ENCODE measurements at regions not wholly inside any gene's neighbourhood (a gene's known extent, or its start where the extent isn't known, plus 50 kb on each side); places are given as distances from the start of the nearest gene placed in this dataset.

DNA sequence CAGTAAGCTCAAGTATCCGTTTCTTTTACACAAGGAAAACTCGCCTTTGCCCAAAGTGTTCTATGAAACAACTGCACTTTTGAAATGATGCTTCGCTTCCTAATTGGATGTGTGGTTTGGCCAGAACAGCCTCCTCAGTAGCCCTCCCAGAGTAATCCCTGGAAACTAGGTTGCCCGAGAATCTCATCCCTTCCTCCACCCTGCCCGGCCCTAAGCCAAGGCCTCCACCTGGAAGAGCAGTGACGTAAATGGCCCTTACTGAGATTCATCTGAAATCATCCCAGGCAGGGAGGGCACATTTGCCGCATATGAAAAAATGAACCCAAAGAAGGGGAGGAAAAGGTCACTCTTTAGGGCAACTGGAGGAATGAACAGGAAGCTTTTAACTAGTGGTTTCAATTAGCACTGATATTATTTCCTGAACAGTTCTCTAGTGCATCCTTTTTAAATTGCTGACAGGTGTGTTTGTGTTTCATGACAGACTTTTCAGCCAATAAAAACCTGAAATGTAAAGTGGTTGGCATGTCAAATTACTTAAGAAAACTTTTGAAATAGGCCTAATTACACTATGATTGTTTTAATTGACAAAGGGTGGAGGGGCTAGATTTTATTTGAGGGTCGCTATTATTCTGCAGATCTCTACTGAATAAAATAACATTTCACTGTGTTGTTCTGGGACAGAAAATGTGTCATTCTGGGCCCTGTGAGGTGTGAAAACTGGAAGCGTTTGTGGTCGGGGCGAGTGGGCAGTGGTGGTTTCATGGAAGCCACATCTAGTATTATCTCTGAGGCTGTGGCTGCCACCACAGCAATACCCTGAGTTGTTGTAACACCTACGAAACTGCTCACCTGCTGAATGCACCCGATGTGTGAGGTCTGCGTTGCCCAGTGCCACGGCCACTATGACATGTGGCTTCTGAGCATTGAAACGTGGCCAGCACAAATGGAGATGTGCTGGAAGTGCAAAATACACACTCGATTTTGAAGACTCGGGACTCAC, 112.1 kb downstream of the ZIC5 start:
- no peak for DNase-seq

GRCh38 chr13:99857738-99858137, 113.8 kb downstream of the ZIC5 start:
- DNase-seq = no peak

GRCh38 chr13:99855526-99856420, 115.8 kb downstream of the ZIC5 start:
- DNase-seq = no peak

- DNase-seq = no peak
These were observed 117.2 kb downstream of the ZIC5 start for GRCh38 chr13:99854366-99854765.

DNA sequence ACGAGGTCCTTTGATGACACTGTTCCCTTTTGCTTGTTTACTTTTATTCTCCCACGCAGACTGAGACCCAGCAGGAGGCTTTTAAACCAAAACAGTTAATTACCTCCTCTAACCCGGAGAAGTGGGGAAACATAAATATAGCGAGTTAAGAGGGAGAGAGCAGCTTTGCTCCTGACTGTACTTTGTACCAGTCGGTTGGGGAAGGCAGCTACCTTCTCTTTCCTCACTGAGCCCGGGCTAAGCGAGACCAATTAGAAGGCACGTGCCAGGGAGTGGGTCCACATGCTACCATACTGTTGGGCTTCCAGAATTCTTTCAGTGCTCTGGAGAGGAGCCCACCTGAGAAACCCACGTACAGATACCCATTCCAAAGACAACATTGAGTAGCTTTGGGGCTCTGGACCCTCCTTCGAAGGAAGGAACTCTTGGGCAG, 124.2 kb downstream of the ZIC5 start:
- DNase-seq = no peak

DNA sequence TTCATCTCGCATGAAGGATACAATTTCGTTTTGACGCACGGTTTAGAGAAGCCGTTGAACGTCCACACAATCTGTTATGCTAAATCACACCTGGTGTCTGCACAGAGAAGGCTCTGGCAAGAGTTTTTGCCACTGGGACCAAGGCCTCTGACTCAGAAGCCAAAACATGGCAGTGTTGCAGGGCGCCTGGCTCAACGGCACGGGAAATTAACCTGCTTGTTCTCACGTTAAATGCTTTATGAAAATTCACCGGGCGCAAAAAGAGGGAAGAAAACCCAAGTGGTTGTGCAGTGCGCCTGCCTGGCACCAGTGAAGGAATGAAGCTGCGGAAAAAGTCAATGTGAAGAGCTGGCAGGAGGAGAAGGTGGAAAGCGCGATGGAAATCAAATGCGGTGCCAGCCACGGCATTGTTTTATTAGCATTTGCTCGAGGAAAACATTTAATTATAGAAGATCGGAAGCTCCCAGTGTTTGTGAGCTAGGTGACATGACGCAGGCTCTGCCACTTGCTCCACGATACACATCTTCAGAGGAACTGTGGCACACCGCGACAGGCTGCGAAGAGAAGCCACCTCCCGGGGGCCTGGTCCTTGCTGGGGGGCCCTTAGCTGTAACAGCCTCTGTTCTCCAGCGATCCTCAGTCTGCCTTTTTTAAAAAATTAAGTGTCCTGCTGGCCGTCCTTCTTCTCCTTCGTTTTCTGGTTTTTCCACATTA, 126.2 kb downstream of the ZIC5 start:
- no peak for DNase-seq

DNA sequence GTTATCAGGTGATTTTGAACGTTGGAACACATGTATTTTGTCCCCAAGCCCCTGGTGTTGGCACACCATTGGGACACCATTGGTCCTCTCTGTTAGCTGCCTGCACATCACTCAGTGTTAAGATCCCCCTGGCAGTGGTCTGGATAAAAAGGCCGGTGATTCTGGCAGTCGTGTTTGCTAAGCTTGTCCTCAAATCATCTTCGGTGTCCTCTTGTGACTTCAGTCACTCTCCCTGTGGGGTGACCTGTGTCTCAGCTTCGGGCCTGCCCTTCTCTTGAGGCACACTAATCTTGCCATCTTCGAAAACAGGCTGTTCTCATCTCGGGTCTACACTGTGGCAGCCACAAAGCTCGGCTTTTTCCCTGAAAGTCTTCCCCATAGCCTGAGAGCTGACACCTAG, 127.1 kb downstream of the ZIC5 start:
- DNase-seq = no peak

- DNase-seq = no peak
These were observed 127.7 kb downstream of the ZIC5 start for GRCh38 chr13:99843872-99844271.

DNA sequence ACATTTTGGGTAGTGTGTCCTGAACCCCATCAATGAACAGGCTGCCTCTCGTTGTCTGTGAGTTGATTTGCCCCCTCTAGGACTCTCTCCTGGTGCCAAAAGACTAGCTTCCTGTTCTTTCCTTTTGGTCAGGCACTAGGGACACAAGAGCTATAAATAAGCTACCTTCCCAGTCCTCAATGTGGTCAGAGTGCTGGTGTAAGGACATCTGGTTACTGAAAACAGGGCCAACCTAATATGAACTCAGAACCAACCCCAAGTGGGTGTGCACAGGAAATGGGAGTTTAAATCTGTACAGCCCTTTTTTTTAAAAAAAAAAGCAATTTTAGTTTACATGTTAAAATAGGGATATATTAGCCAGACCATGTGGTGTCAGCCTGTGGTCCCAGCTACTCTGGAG, 129.2 kb downstream of the ZIC5 start:
- DNase-seq = no peak

DNA sequence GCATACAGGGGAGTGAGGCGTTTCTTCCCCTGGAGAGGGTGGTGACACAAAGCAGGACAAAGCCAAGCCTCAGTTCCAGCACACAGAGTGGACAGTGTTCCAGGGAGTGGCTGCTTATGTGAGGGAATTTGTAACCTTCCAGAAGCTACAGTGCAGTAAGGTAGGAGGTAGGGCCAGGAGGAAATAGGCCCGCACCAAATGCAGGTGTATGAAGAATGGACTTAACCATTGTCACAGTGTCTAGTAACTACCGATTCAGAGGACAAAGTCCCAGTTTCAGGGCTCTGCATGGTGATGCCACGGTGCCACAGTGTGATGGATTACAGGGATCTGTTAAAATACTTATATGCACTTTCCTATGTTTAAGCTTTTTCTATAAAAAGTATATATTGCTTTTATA, 135.3 kb downstream of the ZIC5 start:
- no peak for DNase-seq

DNA sequence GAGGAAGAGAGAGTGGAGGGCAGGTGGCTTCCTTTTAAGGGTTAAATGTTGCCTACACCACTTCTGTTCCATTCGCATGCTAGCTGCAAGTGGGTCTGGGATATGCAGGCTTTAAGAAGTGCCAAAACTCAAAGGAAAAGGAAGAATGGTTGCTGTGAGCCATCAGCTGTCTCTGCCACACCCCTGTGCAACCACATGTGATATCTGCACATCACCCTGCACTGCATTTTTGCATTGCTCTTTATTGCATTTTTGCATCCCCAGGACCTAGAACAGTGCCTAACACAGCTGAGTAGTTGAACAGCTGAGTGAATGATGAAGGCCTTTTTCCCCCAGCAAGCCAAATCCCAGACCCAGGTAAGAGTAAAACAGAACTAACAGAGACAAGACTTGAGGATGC, 136.1 kb downstream of the ZIC5 start:
- no peak for DNase-seq

- DNase-seq = no peak
These were observed 137.3 kb downstream of the ZIC5 start for GRCh38 chr13:99834246-99834645.

DNA sequence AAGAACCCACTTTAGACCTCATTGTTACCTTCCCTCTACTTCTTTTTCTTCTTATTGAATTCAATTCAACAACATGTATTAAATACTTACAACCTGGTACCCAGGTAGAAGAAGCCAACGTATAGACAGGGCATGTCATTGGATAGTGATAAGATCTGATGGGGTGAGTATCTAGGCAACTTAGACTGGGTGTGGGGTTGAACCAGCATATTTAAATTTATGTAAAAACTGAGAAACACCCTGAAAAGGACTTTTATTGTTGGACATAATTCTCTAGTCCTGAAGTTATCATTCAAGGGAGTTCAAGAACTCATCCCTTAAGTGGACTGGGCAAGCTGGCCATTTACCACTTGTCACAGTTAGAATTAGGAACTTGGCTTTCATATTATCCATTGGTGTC, 139.2 kb downstream of the ZIC5 start:
- no peak for DNase-seq

GRCh38 chr13:99830931-99831330, 140.6 kb downstream of the ZIC5 start:
- DNase-seq = no peak

GRCh38 chr13:99829593-99830239, 141.9 kb downstream of the ZIC5 start:
- DNase-seq = no peak

DNA sequence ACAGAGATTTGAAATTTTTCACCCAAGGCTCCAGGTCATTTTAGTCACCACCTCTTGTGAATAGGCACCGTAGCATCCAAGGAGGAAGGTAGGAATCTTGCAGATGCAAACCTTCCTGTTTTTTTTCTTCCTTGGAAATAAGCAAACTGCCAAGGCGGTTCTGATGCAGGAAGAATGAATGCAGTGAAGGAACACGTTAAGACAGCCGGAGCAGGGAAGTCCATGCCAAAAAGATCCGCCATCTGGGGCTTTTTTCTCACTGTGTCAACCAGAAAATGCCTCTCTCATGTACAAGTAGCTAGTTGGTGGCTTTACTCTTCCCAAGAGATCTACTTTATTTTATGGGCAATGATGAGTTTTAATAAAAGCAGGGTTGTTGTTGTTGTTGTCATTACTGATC, 142.4 kb downstream of the ZIC5 start:
- no peak for DNase-seq

DNA sequence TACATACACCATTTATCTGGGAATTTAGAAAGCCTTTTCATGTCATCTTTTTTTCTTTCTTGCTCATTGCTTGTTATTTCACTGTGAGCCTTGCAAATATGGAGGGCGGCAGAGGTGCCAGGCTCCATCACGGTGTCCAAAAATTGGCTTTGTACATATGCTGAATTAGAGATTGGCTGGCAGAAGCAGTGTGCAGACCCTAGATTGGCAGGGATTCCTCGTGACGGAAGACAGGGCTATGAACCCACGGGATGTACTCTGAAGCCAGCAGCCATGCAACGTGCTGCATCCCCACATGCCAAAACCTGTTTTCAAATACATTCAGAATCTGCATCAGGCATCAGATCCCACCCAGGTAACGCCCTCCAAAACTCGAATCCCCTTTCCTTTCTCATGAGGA, 142.8 kb downstream of the ZIC5 start:
- no peak for DNase-seq

GRCh38 chr13:99828123-99828522, 143.4 kb downstream of the ZIC5 start:
- no peak for DNase-seq

DNA sequence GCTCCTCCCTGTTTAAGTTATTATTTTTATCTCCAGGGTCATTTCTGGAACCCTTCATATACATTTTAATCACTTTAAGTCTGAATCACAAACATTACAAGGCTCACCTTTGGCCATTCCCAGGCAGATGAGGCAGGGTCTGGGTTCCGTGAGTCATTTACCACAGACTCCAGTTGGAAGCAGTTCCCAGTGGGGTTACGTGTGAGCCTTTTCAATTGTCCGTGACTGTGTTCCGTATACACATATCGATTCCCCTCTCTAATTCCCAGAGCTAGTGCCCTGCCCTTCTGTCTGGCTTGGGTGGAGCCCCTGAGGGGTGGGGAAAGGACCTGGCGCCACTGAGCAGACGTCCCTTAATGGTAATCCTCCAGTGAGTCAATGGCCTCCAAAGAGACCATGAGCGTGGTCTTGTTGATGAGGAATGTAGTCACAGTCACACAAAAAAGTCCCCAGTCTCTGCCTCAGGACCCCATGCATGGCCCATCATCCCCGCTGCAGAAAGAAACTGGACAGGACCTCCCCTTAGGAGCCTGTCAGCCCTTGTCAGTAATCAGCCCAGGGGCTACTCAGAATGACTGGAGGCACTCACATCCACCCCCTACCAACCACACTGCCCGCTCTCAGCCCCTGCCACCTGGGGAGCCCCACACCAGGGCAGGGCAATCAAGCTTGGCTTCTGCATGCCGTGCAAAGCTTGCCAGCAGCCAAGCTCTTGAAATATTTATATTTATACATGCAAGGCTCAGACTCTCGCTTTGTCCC, 144.4 kb downstream of the ZIC5 start:
- DNase-seq = no peak

DNA sequence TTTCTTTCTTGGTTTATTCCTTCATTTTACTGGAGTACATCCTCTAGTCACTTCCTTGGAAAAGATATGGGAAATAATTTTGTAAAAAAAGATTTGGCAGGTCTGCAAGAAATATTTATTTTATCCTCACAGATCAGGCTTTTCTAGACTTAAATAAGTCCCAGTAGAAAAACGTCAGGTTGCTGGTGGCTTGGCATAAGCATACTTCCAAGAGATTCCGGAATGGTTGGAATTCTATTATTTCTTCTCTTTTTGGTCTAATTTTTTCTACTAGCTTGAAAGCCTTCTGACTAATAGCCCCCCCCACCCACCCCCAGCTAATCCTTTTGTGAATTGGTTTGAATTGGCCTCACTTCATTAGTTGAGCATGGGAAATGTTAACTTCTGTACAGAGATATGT, 147.6 kb downstream of the ZIC5 start:
- no peak for DNase-seq

DNA sequence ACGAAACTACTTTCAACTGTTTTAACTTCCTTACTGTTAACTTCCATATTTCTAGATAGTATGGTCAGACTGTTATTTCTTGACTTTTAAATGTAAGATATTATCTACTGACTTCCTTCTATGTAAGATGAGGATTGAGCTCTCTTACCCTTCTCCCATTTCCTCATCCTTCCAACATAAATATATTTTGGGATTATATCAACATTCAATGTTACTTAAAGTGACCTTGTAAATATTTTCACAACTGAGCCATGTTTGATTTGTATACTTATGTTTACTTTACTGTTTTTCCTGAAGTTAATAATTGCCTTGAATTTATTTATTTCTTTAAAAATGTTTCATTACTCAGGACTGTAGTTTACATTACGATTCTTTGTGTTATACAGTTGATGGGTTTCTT, 148.7 kb downstream of the ZIC5 start:
- no peak for DNase-seq

DNA sequence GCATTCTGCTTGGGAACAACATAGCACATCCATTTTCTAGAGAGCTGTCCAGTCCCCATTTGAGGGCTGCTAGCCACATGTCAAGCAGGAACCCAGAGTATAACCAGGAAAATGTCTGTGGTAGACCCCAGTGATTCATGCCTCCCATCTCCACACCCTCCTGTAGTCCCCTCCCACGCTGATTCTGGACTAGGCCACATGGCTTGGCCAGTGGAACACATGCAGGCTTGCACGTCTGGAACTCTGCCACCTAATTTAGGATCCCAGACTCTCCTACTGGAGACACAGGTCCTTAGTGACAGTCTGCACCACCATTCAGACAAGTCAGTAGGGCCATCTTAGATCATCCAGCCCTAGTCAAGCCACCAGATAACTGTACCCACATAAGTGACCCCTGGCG, 149.8 kb downstream of the ZIC5 start:
- DNase-seq = no peak
